GM19372 (cell line): ENCODE measurements at regions not wholly inside any gene's neighbourhood (a gene's known extent, or its start where the extent isn't known, plus 50 kb on each side); places are given as distances from the start of the nearest gene placed in this dataset.
"Not testable (repeated sequence)": the region's sequence is repeated elsewhere in the genome, so short reads cannot be mapped to it uniquely, and the experiment has no call there.

Experiments
- ATAC-seq: cut with Tn5 transposase; IDR thresholded peaks from one replicate; pipeline ENCODE4 v1.9.1; 2021; ENCODE audit warnings: mild to moderate bottlenecking, low read depth, moderate library complexity; ENCODE audit not compliant: unreplicated experiment

DNA sequence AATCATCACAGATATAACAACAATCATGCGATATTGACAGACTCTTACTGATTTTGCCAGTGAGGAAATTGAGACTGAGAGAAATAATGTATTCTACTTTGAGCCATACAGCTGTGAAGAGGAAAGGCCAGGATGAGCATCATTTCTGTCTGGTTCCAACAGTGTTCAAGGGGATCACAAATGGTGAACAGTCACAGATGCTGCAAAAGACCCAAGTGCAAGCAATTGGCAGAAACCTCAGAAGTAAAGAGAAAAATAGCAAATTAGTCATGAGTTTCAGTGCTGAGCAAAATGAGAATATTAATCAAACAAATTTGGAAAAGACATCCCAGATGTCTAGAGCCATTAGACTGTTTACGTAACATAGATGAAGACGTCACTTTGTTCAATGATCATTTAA, 114.1 kb downstream of the RAB38 start:
- ATAC-seq: no peak

DNA sequence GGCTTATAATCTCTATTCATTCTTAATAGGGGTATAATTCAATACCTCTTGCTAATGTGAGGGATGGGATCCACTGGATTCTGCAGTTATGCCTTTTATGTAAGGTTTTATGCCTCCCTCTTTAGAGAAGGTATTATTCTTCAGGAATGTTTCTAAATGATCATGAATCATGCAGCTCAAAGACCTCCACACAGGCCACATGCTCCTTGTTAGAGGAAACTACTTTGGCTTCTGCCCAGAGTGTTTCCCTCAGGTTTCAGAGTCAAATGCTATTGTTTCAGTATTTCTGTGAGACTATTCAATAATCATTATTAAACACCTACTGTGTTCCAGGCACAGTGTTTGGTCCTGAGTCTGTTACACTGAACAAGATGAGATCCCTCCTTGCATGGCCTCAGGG, 115.9 kb downstream of the RAB38 start:
- no peak for ATAC-seq

DNA sequence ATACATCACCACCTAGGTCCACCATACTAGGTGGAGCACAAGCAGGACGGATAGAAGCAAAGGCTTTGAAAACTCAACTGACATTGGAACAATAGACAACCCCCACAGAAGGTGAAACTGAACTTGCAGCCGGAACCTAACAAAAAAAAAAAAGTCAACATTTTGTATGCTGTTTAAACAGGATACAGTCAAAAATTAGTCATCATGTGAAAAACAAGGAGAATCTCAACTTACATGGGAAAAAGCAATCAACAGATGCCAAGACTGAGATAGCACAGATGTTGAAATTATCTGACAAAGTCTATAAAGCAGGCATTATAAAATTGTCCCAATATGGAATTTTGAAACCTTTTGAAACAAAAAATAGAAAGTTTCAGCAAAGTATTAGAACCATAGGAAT, 123.8 kb downstream of the RAB38 start:
- ATAC-seq: no peak

DNA sequence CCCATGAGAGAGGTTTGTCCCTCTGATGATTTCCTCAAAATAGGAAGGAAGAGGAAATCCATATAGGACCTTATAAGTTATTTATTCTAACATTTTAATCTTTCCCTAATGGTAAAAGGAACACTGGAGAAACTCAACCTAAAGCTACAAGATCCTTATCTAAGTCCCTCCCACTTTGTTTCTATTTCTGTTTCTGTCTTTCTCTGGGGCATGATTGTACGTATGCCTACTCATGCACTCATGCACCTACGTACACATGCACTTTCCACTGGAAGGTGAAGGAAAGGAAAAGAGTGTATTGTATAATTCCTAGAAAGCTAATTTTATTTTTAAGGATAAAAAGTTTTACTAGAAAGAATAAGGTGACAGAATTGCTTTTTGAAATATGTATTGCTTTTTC, 125.0 kb downstream of the RAB38 start:
- no peak for ATAC-seq

DNA sequence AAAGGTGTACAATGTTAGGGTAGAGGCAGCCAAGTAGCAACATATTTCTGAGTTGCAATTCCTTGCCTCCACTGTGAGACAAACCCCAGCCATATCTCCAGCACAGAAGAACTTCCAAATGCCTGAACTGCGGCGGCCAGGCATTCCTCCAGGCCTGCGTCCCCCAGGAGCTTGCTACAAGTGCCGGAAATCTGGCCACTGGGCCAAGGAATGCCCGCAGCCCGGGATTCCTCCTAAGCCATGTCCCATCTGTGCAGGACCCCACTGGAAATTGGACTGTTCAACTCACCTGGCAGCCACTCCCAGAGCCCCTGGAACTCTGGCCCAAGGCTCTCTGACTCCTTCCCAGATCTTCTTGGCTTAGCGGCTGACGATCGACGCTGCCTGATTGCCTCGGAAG, 130.0 kb downstream of the RAB38 start:
- ATAC-seq: not testable (repeated sequence)

DNA sequence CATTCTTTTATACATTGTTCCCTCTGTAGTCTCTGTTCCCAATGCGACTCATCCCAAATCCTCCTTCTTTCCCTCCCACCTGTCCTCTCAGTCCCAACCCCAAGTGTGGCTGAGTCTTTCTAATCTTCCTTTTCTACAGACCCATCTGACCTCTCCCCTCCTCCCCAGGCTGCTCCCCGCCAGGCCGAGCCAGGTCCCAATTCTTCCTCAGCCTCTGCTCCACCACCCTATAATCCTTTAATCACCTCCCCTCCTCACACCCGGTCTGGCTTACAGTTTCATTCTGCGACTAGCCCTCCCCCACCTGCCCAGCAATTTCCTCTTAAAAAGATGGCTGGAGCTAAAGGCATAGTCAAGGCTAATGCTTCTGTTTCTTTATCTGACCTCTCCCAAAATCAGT, 130.6 kb downstream of the RAB38 start:
- ATAC-seq: not testable (repeated sequence)

DNA sequence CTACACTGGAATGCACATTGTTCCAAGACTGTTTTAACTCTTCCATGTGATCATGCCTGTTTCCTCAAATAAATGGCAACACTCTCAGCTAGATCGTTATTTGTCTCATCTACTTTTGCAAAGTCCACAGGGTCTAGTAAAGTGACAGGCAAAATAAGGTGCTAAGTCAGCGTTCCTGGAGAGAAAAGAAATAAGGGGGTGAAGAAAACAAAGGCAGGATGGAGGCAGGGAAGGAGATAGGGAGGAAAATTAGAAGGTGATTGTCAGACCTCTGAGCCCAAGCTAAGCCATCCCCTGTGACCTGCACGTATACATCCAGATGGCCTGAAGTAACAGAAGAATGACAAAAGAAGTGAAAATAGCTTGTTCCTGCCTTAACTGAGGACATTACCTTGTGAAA, 132.1 kb downstream of the RAB38 start:
- no peak for ATAC-seq

DNA sequence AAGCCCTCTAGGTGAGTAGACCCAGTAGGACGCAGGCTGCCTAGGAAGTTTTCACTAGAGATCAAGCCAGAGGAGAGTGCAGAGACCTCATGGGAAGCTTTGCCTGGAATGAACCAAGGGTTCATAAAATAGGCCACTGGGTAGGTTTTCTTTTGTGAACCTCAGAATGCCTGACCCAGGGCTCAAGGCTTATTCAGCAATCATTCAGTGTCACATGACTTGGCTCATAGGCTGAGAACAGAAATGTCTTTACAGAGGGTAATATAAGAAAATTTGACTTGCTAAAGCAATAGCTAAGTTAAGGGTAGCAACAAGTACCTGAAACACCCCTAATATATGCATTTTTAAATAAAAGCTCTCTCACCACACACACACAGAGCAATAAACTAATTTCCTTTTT, 132.6 kb downstream of the RAB38 start:
- ATAC-seq: no peak

DNA sequence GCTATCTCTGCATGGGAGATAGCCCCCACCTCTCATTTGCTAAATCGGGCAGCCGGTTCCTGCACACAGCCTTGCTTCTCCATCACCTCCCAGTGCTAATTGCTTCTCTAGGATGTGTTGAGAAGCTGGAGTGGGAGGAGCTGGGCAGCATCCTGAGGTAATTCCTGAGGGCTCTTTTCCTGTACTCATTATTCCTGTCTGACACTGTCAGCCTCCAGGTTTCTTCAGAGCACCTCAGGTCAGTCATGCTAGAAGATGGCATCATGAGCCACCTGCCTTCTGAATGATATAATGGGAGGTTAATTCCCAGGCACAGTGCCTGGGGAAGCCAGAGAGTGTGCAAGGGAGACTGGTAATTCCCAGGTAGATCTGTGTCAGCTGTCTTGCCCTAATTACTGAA, 133.0 kb downstream of the RAB38 start:
- no peak for ATAC-seq

DNA sequence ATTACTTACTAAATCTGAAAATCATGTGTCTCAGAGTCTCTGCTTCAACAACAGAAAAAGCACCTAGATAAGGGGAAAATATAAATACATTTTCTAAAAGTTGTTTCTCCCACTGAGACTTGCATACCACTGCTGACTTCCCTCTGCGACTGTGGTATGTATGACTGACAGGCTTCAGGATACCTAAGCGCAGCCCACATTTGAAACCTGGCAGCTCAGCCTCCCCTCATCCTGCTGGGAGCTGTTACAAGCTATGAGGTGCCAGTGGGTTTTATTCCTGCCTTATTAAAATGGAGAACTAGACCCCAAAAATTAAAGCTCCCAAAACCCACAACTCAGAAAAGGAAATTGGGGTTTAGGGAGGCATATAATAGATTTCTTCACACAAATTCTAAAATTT, 133.6 kb downstream of the RAB38 start:
- ATAC-seq: no peak

DNA sequence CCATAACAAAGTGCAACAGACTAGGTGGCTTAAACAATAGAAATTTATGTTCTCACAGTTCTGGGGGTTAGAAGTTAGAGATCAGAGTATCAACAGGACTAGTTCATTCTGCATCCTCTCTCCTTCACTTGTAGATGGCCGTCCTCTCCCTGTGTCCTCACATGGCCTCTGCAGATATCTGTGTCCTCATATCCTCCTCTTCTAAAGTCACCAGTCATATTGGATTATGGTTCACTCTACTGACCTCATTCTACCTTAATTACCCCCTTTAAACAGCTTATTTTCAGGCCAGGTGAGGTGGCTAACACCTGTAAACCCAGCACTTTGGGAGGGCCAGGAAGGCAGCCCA, 135.1 kb downstream of the RAB38 start:
- no peak for ATAC-seq

DNA sequence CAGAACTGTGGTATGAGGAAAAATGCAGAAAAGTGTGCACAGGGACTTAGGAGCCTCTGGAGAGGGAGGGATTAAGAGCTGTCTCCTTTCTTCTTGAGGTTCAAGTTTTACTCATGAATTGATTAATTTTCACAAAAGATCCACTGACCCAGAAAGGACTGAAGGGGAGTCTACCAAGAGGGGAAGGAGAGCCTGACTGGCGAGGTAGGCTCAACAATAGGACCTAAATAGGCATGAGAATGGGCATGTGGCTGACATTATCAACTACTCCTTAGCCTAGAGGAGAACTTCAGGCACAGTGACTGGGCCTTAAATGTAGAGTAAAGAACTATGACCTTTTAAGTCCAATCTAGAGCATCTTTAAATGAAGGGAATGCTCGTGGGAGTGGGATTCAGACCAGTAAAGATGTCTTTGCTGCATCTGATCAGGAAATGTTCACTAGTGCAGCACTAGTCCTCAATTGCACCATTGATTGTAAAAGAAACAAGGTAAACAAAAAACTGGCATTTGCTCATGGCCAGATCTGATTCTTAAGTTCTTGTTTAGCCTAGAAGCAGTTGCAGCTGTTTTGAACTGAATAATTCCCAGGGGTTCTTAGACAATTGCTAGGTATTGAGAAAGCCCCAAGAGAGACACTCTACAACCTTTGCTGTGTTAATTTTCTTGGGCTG, 135.6 kb downstream of the RAB38 start:
- no peak for ATAC-seq

DNA sequence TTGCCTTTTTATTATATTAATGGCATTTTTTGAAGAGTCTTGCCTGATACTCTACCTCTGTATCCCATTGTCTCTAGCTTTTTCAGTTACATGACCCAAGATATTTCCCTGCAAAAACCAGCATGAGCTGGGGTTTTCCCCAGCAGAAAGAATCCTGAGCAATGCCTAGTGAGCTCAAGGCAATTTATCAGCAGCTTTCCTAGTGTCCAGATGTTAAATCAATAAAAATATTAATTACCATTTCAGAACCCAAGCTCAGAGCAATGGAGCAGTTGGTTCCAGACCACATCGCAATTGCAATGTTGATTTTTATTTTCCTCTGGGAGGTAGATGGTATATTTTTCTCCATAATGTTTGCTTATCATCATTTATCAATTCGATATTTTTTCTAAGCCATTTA, 137.2 kb downstream of the RAB38 start:
- ATAC-seq: no peak

DNA sequence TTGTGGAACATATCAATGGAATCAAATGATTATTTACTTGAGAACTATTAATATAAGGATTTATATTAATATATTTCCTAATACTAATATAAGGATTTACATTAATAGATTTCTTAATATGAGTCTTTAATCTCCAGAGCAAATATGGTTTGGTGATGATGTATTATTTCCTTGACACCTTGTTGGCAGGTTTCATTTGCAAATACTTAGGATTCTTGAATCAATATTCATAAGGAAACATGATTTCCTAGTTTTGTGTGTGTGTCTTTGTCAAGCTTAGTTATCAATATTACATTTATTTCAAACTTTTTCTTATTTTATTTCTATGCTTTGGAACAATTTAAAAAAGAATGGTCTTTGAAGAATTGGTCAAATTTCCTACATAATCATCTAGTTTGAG, 138.5 kb downstream of the RAB38 start:
- no peak for ATAC-seq

DNA sequence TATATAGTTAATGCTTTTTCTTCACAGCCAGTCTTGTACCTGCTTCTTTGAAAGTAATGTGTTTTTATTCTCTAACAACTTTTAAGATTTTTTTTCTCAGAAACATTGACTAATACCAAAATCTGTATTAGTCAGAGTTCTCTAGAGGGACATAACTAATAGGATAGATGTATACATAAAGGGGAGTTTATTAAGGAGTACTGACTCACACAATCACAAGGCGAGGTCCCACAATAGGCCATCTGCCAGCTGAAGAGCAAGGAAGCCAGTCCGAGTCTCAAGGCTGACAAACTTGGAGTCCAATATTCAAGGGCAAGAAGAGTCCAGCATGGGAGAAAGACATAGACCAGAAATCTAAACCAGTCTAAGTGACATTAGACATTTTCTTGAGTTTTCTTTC, 140.0 kb downstream of the RAB38 start:
- ATAC-seq: no peak

DNA sequence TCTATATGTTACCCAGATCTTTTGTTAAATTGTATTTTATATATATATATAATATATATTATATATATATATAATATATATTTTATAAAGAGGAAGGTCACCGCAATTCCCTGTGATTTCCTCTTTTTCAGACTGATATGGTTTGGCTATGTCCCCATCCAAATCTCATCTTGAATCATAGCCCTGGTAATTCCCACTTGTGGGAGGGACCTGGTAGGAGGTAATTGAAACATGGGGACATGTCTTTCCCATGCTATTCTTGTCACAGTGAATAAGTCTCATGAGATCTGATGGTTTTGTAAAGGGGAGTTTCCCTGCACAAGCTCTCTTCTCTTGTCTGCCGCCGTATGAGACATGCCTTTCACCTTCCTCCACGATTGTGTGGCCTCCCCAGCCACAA, 157.6 kb downstream of the RAB38 start:
- no peak for ATAC-seq

DNA sequence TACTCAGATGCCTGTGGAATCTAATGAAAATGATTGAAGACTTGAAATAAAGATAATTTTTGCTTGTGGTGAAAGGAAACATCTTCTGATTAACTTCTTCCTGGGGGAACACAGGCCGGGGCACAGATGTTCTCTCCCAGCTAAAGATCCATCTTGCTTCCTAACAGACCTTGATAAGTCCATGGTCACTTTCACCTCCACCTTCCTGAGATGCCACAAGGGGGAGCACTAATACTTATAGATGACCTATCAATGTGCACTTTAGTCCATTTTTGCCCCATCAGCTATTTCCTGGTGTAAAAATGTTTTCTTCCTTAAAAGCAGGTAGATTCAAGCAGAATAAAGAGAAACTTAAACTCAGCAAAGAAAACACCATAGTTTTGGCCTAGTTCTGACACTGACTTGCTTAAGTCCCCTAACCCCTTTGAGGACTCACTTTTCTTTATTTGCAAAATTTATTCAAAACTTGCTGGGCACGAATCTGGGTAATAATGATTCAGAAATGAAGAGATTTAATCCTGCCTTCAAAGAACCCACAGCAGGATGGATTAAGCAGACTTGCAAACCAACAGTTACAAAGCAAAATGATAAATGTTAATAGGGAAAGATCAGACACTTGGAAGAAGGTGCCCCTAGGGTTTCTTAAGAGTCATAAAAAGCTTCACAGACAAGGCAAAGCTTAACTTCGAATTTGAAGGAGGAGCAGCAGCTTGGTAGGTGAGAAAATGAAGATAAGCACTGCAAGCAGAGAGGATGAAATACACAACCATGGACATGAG, 158.7 kb downstream of the RAB38 start:
- peak; percentile 82 for ATAC-seq

DNA sequence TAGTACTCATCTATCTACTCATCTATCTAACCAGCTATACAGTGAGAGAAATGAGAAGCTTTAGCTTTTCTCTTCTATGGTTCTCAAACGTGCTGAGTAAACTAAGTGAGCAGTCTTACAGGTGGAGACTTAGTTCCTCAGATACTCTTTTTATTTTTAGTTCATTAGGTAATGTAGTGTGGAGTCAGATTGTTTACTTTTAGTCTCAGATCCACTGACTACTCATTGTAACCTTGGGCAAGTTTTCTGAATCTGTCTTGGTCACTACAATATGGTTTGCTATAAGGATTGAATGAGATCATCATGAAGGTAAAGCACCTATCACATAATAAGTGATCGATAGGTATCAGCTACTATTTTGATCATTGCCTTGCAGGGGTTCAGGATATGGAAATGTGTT, 160.1 kb downstream of the RAB38 start:
- no peak for ATAC-seq

DNA sequence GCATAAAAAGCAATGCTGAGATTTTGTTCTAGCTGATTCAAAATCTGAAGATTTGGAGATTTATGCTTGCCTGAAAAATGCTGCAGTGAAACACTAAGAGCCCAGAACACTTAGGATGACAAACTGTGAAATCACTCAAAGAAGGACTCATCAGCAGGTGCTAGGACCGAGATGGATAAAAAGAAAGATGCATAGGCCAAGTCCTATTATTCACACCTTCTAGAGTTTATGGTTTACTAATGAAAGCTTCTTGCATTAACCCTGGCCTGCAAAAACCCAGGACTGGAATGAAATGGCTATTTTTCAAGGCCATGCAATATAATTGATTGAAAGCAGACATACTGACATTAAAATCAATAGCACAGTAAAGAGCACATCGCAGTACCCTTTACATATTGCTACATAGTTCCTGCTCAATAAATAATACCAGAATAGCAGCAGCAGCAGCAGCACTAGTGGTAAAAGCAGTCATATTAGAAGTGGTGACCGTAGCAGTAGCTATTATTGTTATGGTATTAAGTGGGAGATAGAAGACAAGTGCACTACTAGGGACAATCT, 161.7 kb downstream of the RAB38 start:
- ATAC-seq: no peak

DNA sequence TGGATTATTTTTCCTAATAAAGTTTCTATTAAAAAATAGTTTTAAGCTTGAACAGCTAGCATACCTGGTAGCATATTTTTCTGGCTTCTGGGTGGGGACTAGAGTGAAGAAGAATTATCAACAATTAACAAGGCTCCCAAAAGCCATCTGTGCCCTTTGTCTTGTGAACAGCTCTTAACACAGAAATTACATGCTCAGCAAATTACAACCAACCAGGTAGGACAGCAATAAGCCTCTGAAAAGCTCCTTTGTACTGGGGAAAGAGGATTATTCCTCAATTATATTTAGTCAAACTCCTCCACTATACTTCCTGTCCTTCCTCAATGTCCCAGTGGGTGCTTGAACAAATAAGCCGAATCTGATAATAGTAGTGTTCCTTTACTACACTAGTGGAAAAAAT, 162.8 kb downstream of the RAB38 start:
- ATAC-seq: no peak

DNA sequence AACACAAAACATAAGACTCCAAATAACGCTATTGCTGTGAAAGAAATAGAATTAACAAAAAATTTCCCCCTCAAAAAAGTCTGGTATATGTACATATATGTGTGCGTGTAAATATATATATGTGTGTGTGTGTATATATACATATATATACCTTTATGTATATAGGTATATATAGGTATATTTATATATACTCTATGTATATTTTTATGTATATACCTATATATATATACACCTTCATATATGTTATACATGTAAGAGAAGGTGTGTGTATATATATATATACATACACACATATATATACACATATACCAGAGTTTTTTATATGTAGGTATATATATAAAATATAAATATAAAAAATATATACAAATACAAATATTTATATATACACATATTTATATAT, 199.2 kb downstream of the RAB38 start:
- no peak for ATAC-seq

DNA sequence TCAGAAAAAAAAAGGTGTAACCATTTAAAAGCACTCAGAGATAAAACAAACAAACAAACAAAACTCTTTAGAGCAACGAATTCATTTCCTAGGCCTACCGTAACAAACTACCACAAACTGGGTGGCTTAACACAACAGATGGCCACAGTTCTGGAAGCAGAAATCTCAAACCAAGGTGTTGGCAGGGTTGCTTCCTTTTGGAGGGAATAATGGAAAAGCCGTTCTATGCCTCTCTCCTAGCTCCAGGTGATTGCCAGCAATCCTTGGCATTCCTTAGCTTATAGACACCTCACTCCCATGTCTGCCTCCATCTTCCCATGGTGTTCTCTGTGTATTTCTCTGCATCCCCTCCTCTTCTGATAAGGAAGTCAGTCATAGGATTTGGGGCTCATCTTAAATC, 200.4 kb downstream of the RAB38 start:
- no peak for ATAC-seq
